GM18517 (cell line): ENCODE measurements at regions not wholly inside any gene's neighbourhood (a gene's known extent, or its start where the extent isn't known, plus 50 kb on each side); places are given as distances from the start of the nearest gene placed in this dataset.

Experiments used
- ATAC-seq: cut with Tn5 transposase; IDR thresholded peaks from one replicate; pipeline ENCODE4 v1.9.1; 2021; ENCODE audit warnings: mild to moderate bottlenecking, moderate library complexity; ENCODE audit not compliant: unreplicated experiment

- ATAC-seq, result no peak
These were observed 104.8 kb upstream of the GJB5 start for GRCh38 chr1:34650090-34650489.

- ATAC-seq, result no peak
These were observed 104.0 kb upstream of the GJB5 start for GRCh38 chr1:34650800-34651199.

- no peak for ATAC-seq
These were observed 101.7 kb upstream of the GJB5 start for GRCh38 chr1:34653110-34653509.

- no peak for ATAC-seq
These were observed 99.5 kb upstream of the GJB5 start for GRCh38 chr1:34655206-34655874.

- no peak for ATAC-seq
These were observed 99.0 kb upstream of the GJB5 start for GRCh38 chr1:34655875-34656240.

- ATAC-seq, result no peak
These were observed 98.5 kb upstream of the GJB5 start for GRCh38 chr1:34656299-34656698.

- ATAC-seq, result no peak
These were observed 98.1 kb upstream of the GJB5 start for GRCh38 chr1:34656731-34657130.

- ATAC-seq, result no peak
These were observed 97.6 kb upstream of the GJB5 start for GRCh38 chr1:34657266-34657665.

GRCh38 chr1:34657849-34658248 lies 97.0 kb upstream of the GJB5 start:
- no peak for ATAC-seq

GRCh38 chr1:34663031-34663430 lies 91.8 kb upstream of the GJB5 start:
- no peak for ATAC-seq

GRCh38 chr1:34668063-34668462 lies 86.8 kb upstream of the GJB5 start:
- no peak for ATAC-seq

- ATAC-seq, result no peak
These were observed 83.9 kb upstream of the GJB5 start for GRCh38 chr1:34670982-34671381.

GRCh38 chr1:34671887-34672286 lies 83.0 kb upstream of the GJB5 start:
- no peak for ATAC-seq

GRCh38 chr1:34681480-34682451 lies 73.1 kb upstream of the GJB5 start:
- no peak for ATAC-seq

- no peak for ATAC-seq
These were observed 72.2 kb upstream of the GJB5 start for GRCh38 chr1:34682452-34683223.

- ATAC-seq, result no peak
These were observed 71.2 kb upstream of the GJB5 start for GRCh38 chr1:34683616-34684015.

GRCh38 chr1:34684266-34684665 lies 70.6 kb upstream of the GJB5 start:
- ATAC-seq, result no peak

- no peak for ATAC-seq
These were observed 69.6 kb upstream of the GJB5 start for GRCh38 chr1:34685225-34685624.

GRCh38 chr1:34686531-34686930 lies 68.3 kb upstream of the GJB5 start:
- ATAC-seq, result no peak

- no peak for ATAC-seq
These were observed 66.7 kb upstream of the GJB5 start for GRCh38 chr1:34688006-34688741.

- no peak for ATAC-seq
These were observed 64.6 kb upstream of the GJB5 start for GRCh38 chr1:34690269-34690668.
